ENCODE measurements at regions not wholly inside any gene's neighbourhood (a gene's known extent, or its start where the extent isn't known, plus 50 kb on each side); places are given as distances from the start of the nearest gene placed in this dataset.

DNA sequence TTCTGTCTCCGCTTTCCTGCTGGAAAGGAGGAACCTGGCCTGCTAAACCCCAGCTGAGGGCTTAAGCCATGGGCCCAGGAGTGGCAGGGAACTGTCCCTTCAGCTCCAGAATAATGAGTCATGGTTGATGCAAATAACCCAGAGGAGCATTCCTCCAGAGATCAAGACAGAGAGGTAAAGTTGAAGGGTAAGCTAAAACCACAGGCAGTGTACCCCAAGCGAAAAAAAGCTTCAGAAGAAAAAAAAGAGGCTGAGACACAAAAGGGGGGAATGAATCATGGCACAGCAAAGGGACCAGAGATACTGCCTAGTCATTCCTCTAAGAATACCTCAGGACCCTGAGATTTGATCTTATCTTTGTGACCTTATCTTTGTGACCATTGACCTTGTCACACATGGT lies 199.5 kb upstream of the TAS2R1 start:
- Histone ChIP-seq H3K36me3 (ENCODE audit: low read depth) (no peaks in the 10 kb centered on the region), H3K79me2 (ENCODE audit: low read depth) (no peaks in the 10 kb centered on the region), H3K9me3 (ENCODE audit: insufficient read depth, low read depth) (no peaks in the 10 kb centered on the region), H3K4me2 (no peak overlapping the region), H3K4me1 (replicated peaks; ENCODE audit: insufficient read depth) (no peaks in the 10 kb centered on the region), H3K9me2 (ENCODE audit: insufficient read depth) (no peaks in the 10 kb centered on the region), H3F3A (ENCODE audit: insufficient read depth, low read depth) (no peaks in the 10 kb centered on the region), H3K4me3 (no peak overlapping the region), H3K27me3 (ENCODE audit: insufficient read depth, low read depth) (no peaks in the 10 kb centered on the region), H3K27ac (no peak overlapping the region), H2AFZ (no peak overlapping the region), H4K20me1 (ENCODE audit: insufficient read depth) (no peaks in the 10 kb centered on the region)
- TF ChIP-seq EZH2 (IDR thresholded peaks at IDR 0.05; ENCODE audit: low read depth): no peak
- TF ChIP-seq CTCF (conservative IDR thresholded peaks at IDR 0.05): no peak
- CTCF ChIA-PET: no interaction called here
- intact Hi-C loops (cut with micrococcal nuclease; ENCODE audit: unreplicated experiment): no loop called here
- no TSS peak for BruUV-seq (replicated peaks)
- no peak for DNase-seq
- POLR2A ChIA-PET (ENCODE audit: unreplicated experiment): no interaction called here

GRCh38 chr5:9820691-9821449 lies 190.7 kb upstream of the TAS2R1 start:
- no peak for DNase-seq
- ChIA-PET POLR2A (ENCODE audit: unreplicated experiment) (no interaction called here), CTCF (no interaction called here)
- BruUV-seq (replicated peaks): no TSS peak
- Histone ChIP-seq H3K27ac (no peak overlapping the region), H4K20me1 (ENCODE audit: insufficient read depth) (no peaks in the 10 kb centered on the region), H3K4me3 (no peak overlapping the region), H2AFZ (peak overlapping the region; percentile 45; the same call in 1 of the 2 replicates), H3F3A (ENCODE audit: insufficient read depth, low read depth) (no peaks in the 10 kb centered on the region), H3K27me3 (ENCODE audit: insufficient read depth, low read depth) (no peaks in the 10 kb centered on the region), H3K36me3 (ENCODE audit: low read depth) (no peaks in the 10 kb centered on the region), H3K9me3 (ENCODE audit: insufficient read depth, low read depth) (no peaks in the 10 kb centered on the region), H3K9me2 (ENCODE audit: insufficient read depth) (no peaks in the 10 kb centered on the region), H3K4me2 (no peak overlapping the region), H3K4me1 (replicated peaks; ENCODE audit: insufficient read depth) (no peaks in the 10 kb centered on the region), H3K79me2 (ENCODE audit: low read depth) (no peaks in the 10 kb centered on the region)
- intact Hi-C loops (cut with micrococcal nuclease; ENCODE audit: unreplicated experiment): no loop called here
- TF ChIP-seq CTCF (conservative IDR thresholded peaks at IDR 0.05) (no peak), EZH2 (IDR thresholded peaks at IDR 0.05; ENCODE audit: low read depth) (no peak)

GRCh38 chr5:9818340-9818845 lies 188.2 kb upstream of the TAS2R1 start:
- H3K9me2 ChIP-seq (ENCODE audit: insufficient read depth): no peaks in the 10 kb centered on the region
- no peak for DNase-seq
- no peaks in the 10 kb centered on the region for H3K27me3 ChIP-seq (ENCODE audit: insufficient read depth, low read depth)
- H3K4me1 ChIP-seq (replicated peaks; ENCODE audit: insufficient read depth): no peaks in the 10 kb centered on the region
- no peaks in the 10 kb centered on the region for H3K36me3 ChIP-seq (ENCODE audit: low read depth)
- no TSS peak for BruUV-seq (replicated peaks)
- H3K27ac ChIP-seq: no peak overlapping the region
- POLR2A ChIA-PET (ENCODE audit: unreplicated experiment): no interaction called here
- no peak overlapping the region for H3K4me2 ChIP-seq
- CTCF ChIA-PET: no interaction called here
- H3K4me3 ChIP-seq: no peak overlapping the region
- no peaks in the 10 kb centered on the region for H4K20me1 ChIP-seq (ENCODE audit: insufficient read depth)
- no peak for TF ChIP-seq CTCF (conservative IDR thresholded peaks at IDR 0.05)
- TF ChIP-seq EZH2 (IDR thresholded peaks at IDR 0.05; ENCODE audit: low read depth): no peak
- intact Hi-C loops (cut with micrococcal nuclease; ENCODE audit: unreplicated experiment): no loop called here
- H3F3A ChIP-seq (ENCODE audit: insufficient read depth, low read depth): no peaks in the 10 kb centered on the region
- no peaks in the 10 kb centered on the region for H3K9me3 ChIP-seq (ENCODE audit: insufficient read depth, low read depth)
- no peaks in the 10 kb centered on the region for H3K79me2 ChIP-seq (ENCODE audit: low read depth)
- no peak overlapping the region for H2AFZ ChIP-seq
